GM12874 (cell line): ENCODE measurements at regions not wholly inside any gene's neighbourhood (a gene's known extent, or its start where the extent isn't known, plus 50 kb on each side); places are given as distances from the start of the nearest gene placed in this dataset.

Source experiments
- CTCF ChIP-seq: IDR thresholded peaks from 2 replicates; pipeline ENCODE4 v1.5.1; 2011; ENCODE audit warnings: low read depth, mild to moderate bottlenecking, control low read depth, low read length, moderate library complexity; ENCODE audit not compliant: insufficient read depth

- no peak for TF ChIP-seq CTCF
Observed at GRCh38 chr9:31582561-31582960, 801.9 kb upstream of the ACO1 start.

- no peak for TF ChIP-seq CTCF
Observed at GRCh38 chr9:31585158-31585557, 799.3 kb upstream of the ACO1 start.

- TF ChIP-seq CTCF: no peak
Observed at GRCh38 chr9:31587146-31587545, 797.3 kb upstream of the ACO1 start.

- no peak for TF ChIP-seq CTCF
Observed at GRCh38 chr9:31588006-31588405, 796.4 kb upstream of the ACO1 start.

- TF ChIP-seq CTCF: no peak
Observed at GRCh38 chr9:31588756-31589155, 795.7 kb upstream of the ACO1 start.

- no peak for TF ChIP-seq CTCF
Observed at GRCh38 chr9:31590091-31590490, 794.4 kb upstream of the ACO1 start.

- no peak for TF ChIP-seq CTCF
Observed at GRCh38 chr9:31597977-31598376, 786.5 kb upstream of the ACO1 start.

- TF ChIP-seq CTCF: no peak
Observed at GRCh38 chr9:31601666-31602065, 782.8 kb upstream of the ACO1 start.
